ENCODE measurements at regions not wholly inside any gene's neighbourhood (a gene's known extent, or its start where the extent isn't known, plus 50 kb on each side); places are given as distances from the start of the nearest gene placed in this dataset.

GRCh38 chrX:42023122-42023521, 99.8 kb upstream of the CASK start:
- Histone ChIP-seq H3K27me3 (no peaks in the 10 kb centered on the region), H3K27ac (no peak overlapping the region), H3K9me3 (no peaks in the 10 kb centered on the region), H3K4me3 (no peak overlapping the region), H3K36me3 (no peaks in the 10 kb centered on the region), H3K4me1 (no peaks in the 10 kb centered on the region)
- DNase-seq (no peak), ATAC-seq (no peak)
- intact Hi-C loops (cut with DNase I), result no loop called here
- TF ChIP-seq, protein P1, sequence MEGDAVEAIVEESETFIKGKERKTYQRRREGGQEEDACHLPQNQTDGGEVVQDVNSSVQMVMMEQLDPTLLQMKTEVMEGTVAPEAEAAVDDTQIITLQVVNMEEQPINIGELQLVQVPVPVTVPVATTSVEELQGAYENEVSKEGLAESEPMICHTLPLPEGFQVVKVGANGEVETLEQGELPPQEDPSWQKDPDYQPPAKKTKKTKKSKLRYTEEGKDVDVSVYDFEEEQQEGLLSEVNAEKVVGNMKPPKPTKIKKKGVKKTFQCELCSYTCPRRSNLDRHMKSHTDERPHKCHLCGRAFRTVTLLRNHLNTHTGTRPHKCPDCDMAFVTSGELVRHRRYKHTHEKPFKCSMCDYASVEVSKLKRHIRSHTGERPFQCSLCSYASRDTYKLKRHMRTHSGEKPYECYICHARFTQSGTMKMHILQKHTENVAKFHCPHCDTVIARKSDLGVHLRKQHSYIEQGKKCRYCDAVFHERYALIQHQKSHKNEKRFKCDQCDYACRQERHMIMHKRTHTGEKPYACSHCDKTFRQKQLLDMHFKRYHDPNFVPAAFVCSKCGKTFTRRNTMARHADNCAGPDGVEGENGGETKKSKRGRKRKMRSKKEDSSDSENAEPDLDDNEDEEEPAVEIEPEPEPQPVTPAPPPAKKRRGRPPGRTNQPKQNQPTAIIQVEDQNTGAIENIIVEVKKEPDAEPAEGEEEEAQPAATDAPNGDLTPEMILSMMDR (IDR thresholded peaks at IDR 0.05), result no peak

DNA sequence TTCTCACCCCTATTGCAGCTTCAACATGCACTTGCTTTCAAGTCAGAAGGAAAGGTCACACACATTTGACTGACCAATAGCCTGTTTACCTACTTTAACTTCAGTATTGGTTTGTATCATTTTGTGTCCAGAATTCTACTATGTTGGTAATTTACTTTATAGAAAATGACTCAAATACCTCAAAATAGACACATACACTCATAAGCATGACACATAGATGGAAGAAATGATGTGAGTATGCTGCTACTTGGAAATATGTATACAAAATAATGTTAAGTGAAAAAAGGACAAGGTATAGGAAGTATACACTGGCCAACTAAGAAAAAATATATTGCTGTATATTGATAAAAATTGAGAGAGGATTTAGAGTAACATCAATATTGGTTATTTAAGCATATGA, 98.8 kb upstream of the CASK start:
- no peaks in the 10 kb centered on the region for H3K27me3 ChIP-seq
- H3K36me3 ChIP-seq, result no peaks in the 10 kb centered on the region
- H3K4me3 ChIP-seq, result no peak overlapping the region
- no peaks in the 10 kb centered on the region for H3K4me1 ChIP-seq
- ATAC-seq, result no peak
- no peak for DNase-seq
- TF ChIP-seq, protein P1 (IDR thresholded peaks at IDR 0.05), result no peak
- intact Hi-C loops (cut with DNase I), result no loop called here
- no peaks in the 10 kb centered on the region for H3K9me3 ChIP-seq
- no peak overlapping the region for H3K27ac ChIP-seq

DNA sequence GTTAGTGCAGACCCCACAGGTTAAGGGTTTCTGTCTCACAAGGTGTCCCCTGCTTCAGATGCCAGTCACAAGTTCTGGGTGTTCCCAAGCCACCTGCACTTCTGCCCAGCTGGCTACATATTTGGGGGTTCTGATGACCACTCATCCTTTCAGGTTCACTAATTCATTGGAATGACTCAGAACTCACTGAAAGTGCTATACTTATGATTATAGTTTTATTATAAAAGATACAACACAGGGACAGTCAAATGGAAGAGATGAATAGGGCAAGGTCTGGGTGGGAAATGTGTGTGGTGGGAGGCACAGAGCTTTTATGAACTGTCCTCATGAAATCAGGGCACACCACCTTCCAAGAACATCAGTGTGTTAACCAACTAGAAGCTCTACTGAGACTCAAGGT, 97.7 kb upstream of the CASK start:
- no peaks in the 10 kb centered on the region for H3K4me1 ChIP-seq
- intact Hi-C loops (cut with DNase I), result no loop called here

DNA sequence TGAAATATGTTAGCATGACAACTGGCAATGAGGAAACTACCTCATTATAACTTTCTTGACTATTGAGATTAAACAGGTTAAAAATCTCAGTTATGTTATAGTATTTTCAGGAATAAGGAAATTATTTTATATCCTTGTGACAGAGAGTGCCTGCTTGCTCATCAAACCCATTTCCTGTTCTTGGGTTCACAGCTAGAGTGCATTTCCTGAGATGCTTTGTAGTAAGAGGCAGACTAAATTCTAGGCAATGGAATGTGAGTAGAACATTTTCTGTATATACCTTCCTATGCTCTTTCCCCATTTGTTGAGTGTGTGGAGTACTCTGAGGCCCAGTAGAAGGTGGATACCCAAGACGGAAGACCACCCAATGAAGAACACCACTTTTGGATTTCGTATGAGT, 96.9 kb upstream of the CASK start:
- no peak for ATAC-seq
- no peak overlapping the region for H3K4me3 ChIP-seq
- H3K27ac ChIP-seq, result no peak overlapping the region
- H3K27me3 ChIP-seq, result no peaks in the 10 kb centered on the region
- no peaks in the 10 kb centered on the region for H3K36me3 ChIP-seq
- DNase-seq, result no peak
- no peaks in the 10 kb centered on the region for H3K4me1 ChIP-seq
- no peaks in the 10 kb centered on the region for H3K9me3 ChIP-seq
- intact Hi-C loops (cut with DNase I), result no loop called here
- TF ChIP-seq, protein P1 (IDR thresholded peaks at IDR 0.05), result no peak

More for the DNA sequence above, 97.7 kb upstream of the CASK start:
- TF ChIP-seq, protein P1 (IDR thresholded peaks at IDR 0.05), result no peak
- no peak for DNase-seq
- Histone ChIP-seq H3K27me3 (no peaks in the 10 kb centered on the region), H3K9me3 (no peaks in the 10 kb centered on the region), H3K36me3 (no peaks in the 10 kb centered on the region), H3K27ac (no peak overlapping the region), H3K4me3 (no peak overlapping the region)
- ATAC-seq, result no peak

DNA sequence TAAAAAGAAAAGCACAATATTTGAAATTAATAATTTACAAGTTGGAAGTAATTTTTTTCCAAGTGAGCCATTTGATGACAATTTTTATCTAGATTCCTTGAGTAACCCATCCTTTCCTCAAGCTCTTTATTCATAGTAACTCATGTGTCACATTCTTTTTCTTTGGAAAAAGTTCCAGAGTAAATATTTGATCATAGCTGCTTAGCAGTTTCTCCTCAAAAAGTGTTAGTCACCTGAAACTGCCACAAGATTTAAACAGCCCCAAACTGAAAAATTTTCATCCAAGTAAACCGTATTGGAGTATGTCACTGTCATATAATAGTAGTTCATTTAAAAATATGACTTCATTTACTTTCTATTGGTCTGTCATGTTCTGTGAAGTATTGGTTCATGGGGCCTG, 94.6 kb upstream of the CASK start:
- no peak overlapping the region for H3K27ac ChIP-seq
- H3K36me3 ChIP-seq, result no peaks in the 10 kb centered on the region
- TF ChIP-seq, protein P1 (IDR thresholded peaks at IDR 0.05), result no peak
- intact Hi-C loops (cut with DNase I), result no loop called here
- no peak for DNase-seq
- ATAC-seq, result no peak
- H3K27me3 ChIP-seq, result no peaks in the 10 kb centered on the region
- H3K4me3 ChIP-seq, result no peak overlapping the region
- H3K4me1 ChIP-seq, result no peaks in the 10 kb centered on the region
- H3K9me3 ChIP-seq, result no peaks in the 10 kb centered on the region

DNA sequence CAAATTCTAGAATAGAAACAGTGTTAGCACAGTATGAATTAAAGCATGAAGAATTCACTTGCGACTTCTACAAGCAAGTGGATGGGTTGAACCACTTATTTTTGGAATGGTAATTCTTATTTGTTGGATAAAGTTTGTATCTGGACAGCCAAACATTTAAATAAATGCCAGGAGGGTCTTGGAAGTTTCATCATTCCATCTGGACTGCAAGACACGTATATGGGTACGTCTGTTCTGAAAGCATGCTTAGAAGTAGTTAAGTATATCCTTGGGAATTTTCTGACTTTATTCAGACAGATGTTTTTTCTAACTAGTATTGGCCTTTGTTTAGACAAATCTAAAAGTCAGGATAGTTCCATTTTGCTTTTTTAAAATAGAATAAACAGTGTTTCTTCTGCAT, 77.5 kb upstream of the CASK start:
- TF ChIP-seq, protein P1 (IDR thresholded peaks at IDR 0.05), result no peak
- H3K4me3 ChIP-seq, result no peak overlapping the region
- no peak for ATAC-seq

More for the DNA sequence above, 77.5 kb upstream of the CASK start:
- Histone ChIP-seq H3K4me1 (no peaks in the 10 kb centered on the region), H3K27me3 (no peaks in the 10 kb centered on the region), H3K36me3 (no peaks in the 10 kb centered on the region), H3K27ac (no peak overlapping the region), H3K9me3 (no peaks in the 10 kb centered on the region)
- DNase-seq, result no peak
- intact Hi-C loops (cut with DNase I), result no loop called here
